ENCODE measurements at regions not wholly inside any gene's neighbourhood (a gene's known extent, or its start where the extent isn't known, plus 50 kb on each side); places are given as distances from the start of the nearest gene placed in this dataset.
"Not testable (repeated sequence)": the region's sequence is repeated elsewhere in the genome, so short reads cannot be mapped to it uniquely, and the experiment has no call there.

DNA sequence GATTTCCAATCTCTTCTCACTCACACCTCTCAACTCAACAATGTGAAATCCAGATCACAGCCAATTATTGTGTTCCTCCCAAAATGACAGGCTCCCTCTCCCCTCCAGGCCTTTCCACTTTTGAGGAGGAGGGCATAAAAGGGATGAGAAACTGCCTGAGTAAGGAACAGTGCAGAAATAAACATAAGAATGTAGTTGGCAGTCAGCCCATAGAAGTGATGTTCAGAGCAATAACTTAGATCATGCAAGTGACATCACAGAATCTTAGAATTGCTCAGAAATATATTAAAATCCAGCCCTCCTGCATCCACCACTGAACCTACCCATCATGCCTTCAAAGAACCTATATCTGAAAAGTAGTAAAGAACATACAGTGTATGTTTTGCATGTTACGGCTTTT, 299.4 kb upstream of the GADL1 start:
- H3K4me3 ChIP-seq (ENCODE audit: low read depth, low read length): no peak overlapping the region
- TF ChIP-seq, protein P1, sequence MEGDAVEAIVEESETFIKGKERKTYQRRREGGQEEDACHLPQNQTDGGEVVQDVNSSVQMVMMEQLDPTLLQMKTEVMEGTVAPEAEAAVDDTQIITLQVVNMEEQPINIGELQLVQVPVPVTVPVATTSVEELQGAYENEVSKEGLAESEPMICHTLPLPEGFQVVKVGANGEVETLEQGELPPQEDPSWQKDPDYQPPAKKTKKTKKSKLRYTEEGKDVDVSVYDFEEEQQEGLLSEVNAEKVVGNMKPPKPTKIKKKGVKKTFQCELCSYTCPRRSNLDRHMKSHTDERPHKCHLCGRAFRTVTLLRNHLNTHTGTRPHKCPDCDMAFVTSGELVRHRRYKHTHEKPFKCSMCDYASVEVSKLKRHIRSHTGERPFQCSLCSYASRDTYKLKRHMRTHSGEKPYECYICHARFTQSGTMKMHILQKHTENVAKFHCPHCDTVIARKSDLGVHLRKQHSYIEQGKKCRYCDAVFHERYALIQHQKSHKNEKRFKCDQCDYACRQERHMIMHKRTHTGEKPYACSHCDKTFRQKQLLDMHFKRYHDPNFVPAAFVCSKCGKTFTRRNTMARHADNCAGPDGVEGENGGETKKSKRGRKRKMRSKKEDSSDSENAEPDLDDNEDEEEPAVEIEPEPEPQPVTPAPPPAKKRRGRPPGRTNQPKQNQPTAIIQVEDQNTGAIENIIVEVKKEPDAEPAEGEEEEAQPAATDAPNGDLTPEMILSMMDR (IDR thresholded peaks at IDR 0.05; ENCODE audit: low read depth, low read length): no peak

DNA sequence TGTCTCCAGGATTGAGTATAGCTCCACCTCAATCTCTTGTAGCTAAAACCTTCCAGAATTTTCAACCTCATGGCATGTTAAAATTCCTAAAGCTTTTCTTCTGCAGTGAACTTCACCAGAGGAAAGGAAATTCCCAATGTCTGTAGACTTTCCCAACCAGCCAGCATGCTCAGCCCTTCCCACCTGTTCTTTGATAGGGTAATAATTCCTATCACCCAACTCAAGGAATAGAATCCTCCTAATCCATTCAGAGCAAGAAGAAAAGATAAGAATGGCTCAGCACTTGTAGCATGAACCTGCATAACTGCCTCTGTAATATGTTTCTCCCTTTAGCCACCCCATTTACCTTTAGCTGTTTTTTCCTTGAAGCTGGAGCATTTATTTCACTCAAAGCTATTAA, 301.8 kb upstream of the GADL1 start:
- TF ChIP-seq, protein P1 (IDR thresholded peaks at IDR 0.05; ENCODE audit: low read depth, low read length): no peak
- H3K4me3 ChIP-seq (ENCODE audit: low read depth, low read length): no peak overlapping the region

DNA sequence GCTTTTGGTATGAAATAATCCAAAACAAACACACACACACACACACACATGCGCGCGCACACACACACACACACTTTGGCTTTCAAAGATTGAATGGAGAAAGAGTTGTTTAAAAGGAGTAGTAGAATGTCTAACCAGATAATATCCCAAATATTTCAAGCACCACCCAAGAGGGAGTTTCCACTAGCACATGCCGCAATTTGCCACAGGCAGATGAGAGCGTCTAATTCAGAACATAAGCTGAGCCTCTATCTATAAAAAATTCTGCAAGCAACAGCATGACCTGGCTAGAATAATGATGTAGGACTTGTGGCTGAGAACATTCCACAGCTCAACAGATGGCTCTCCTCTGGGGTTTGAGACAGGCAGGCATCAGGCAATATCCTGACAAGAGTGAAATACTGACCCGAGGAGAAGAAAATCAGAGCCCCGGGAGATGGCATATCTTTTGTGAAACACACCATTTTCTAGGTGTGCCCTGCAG, 302.5 kb upstream of the GADL1 start:
- TF ChIP-seq, protein P1 (IDR thresholded peaks at IDR 0.05; ENCODE audit: low read depth, low read length): no peak
- H3K4me3 ChIP-seq (ENCODE audit: low read depth, low read length): no peak overlapping the region

DNA sequence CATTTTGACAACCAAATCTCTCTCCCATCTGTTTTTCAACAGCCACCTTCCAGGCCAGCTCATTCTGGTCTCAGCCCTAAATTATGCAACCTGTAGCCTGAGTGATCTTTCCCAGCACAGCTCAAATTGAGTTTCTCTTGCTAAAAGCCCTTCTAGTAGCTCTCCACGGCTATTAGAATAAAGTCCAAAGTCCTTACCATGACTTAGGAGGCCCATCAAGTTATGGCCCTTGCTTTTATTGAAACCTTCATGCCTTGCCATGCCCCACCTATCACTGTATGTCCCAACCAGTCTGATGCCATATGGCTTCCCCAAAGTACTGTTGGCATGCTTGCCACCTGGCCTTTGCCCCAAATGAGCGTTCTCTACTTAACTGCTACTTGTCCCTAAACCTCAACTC, 303.5 kb upstream of the GADL1 start:
- H3K4me3 ChIP-seq (ENCODE audit: low read depth, low read length): no peak overlapping the region
- TF ChIP-seq, protein P1 (IDR thresholded peaks at IDR 0.05; ENCODE audit: low read depth, low read length): no peak

DNA sequence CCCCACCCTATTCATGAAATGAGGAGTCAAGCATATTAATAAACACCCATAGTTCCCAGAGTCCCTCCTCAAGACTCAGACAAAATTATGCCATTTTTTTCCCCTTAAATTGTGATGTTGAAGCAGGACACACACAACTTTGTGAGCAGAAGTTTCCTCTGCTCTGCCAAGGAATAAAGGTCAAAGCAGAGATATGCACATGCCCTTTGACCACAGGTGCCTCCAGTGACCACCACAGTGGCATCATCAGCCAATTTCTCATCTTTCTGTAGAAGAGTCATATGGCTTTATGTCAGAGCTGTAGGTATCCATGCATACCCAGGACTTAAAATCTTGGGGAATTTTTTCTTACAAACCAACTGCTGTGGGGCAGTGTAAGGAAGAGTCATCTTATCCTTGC, 304.4 kb upstream of the GADL1 start:
- no peak overlapping the region for H3K4me3 ChIP-seq (ENCODE audit: low read depth, low read length)
- TF ChIP-seq, protein P1 (IDR thresholded peaks at IDR 0.05; ENCODE audit: low read depth, low read length): no peak

DNA sequence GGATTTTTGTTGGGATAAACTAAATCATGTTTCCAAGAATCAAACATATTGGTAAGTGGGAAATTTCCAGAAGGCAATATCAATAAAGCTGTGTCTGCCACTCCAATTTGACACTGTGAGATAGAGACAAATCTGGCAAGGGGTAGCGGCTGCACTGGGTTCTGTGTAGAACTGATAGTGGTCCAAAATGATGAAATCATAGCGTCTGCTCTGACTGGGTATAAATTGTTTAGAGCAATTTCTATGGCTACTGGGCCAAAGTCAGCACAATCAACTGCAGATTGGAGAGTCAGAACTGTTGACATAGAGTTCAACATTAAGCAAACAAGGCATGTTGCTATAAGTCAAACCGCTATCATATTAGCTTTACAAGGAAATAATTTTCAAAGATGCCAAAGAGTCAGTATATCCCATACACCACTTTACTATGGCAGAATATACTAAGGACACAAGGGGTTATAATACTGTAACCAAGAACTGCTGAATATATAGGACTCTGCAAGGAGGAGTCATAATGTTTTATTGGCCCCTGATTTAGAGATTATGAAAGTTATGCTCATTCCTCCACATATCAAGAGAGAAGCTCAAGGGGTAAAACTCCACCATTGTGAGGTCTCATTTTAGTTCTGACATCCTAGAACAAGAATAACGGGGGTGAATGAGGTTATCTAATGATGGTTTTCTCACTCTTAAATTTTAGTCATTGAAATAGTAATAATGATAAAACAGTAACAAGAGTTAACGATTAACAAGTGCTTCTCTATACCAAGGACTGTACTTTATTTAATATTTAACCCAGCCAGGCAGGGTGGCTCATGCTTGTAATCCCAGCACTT, 309.7 kb upstream of the GADL1 start:
- TF ChIP-seq, protein P1 (IDR thresholded peaks at IDR 0.05; ENCODE audit: low read depth, low read length): no peak

GRCh38 chr3:31204796-31205056, 310.3 kb upstream of the GADL1 start:
- not testable (repeated sequence) for H3K4me3 ChIP-seq (ENCODE audit: low read depth, low read length)

More for the DNA sequence above, 309.7 kb upstream of the GADL1 start:
- no peak overlapping the region for H3K4me3 ChIP-seq (ENCODE audit: low read depth, low read length)

All from WI38 (cell line).